IMR-90 (cell line): ENCODE measurements at regions not wholly inside any gene's neighbourhood (a gene's known extent, or its start where the extent isn't known, plus 50 kb on each side); places are given as distances from the start of the nearest gene placed in this dataset.

Experiments used
- ATAC-seq: fragments of 200-7000 bp; cut with Tn5 transposase; 2 replicates; pipeline ENCODE4 v1.9.1; 2020; ENCODE audit warnings: low read depth, mild to moderate bottlenecking, moderate library complexity
- BruUV-seq: library from RNA; stranded (reverse); fragments of 400-500 nt; replicated peaks from 2 replicates; lab custom pipeline; 2021; lab: Mats Ljungman, UMichigan
- CTCF ChIA-PET: fragments of 300-600 bp; formaldehyde crosslinking; extraction: SDS; loops from one replicate; lab custom pipeline; 2021; ENCODE audit warnings: antibody characterized with exemption; lab: Yijun Ruan, JAX
- POLR2A ChIA-PET: fragments of 300-600 bp; sonication (Branson Sonifier 250); formaldehyde crosslinking; loops from one replicate; lab custom pipeline; 2022; ENCODE audit warnings: antibody characterized with exemption; ENCODE audit not compliant: unreplicated experiment; lab: Charles Lee
- DNase-seq: peaks from one replicate; pipeline ENCODE4 v3.0.0; 2013
- H2AFZ ChIP-seq: replicated peaks from 2 replicates; pipeline ENCODE3; 2013; ENCODE audit warnings: low read length, mild to moderate bottlenecking; ENCODE audit not compliant: poor library complexity
- H2AK5ac ChIP-seq: 2 replicates; pipeline ENCODE4 v1.6.1; 2013; ENCODE audit warnings: low read depth, low read length, inconsistent platforms
- H2AK9ac ChIP-seq: replicated peaks from 2 replicates; pipeline ENCODE3; 2013; ENCODE audit warnings: mild to moderate bottlenecking, low read depth, low read length, moderate library complexity; ENCODE audit not compliant: poor library complexity
- H2BK120ac ChIP-seq: 2 replicates; pipeline ENCODE4 v1.6.1; 2013; ENCODE audit warnings: low read depth, low read length, inconsistent platforms
- H2BK15ac ChIP-seq: 3 replicates; pipeline ENCODE4 v1.6.1; 2013; ENCODE audit warnings: low read depth, low read length, inconsistent platforms
- H2BK20ac ChIP-seq: 2 replicates; pipeline ENCODE4 v1.6.1; 2013; ENCODE audit warnings: low read depth, mild to moderate bottlenecking, inconsistent platforms, low read length, moderate library complexity
- H2BK5ac ChIP-seq: 2 replicates; pipeline ENCODE4 v1.6.1; 2013; ENCODE audit warnings: mild to moderate bottlenecking, low read depth, low read length, inconsistent platforms; ENCODE audit not compliant: poor library complexity, severe bottlenecking
- H3K14ac ChIP-seq: replicated peaks from 2 replicates; pipeline ENCODE4 v1.6.1; 2013; ENCODE audit warnings: low read depth, low read length, inconsistent platforms
- H3K18ac ChIP-seq: 2 replicates; pipeline ENCODE4 v1.6.1; 2013; ENCODE audit warnings: low read depth, low read length, control low read depth
- H3K23ac ChIP-seq: 2 replicates; pipeline ENCODE4 v1.6.1; 2013; ENCODE audit warnings: low read depth, low read length, inconsistent platforms
- H3K27ac ChIP-seq: 2 replicates; pipeline ENCODE4 v1.5.1; 2013; ENCODE audit warnings: mild to moderate bottlenecking, control low read depth, low read length; ENCODE audit not compliant: insufficient read depth
- H3K27me3 ChIP-seq: 2 replicates; pipeline ENCODE4 v1.6.1; 2013; ENCODE audit warnings: low read length; ENCODE audit not compliant: control insufficient read depth, insufficient read depth
- H3K36me3 ChIP-seq: 2 replicates; pipeline ENCODE4 v1.6.1; 2013; ENCODE audit warnings: low read length, mixed read lengths; ENCODE audit not compliant: control insufficient read depth, insufficient read depth
- H3K4ac ChIP-seq: 2 replicates; pipeline ENCODE4 v1.6.1; 2013; ENCODE audit warnings: low read depth, low read length, inconsistent platforms
- H3K4me1 ChIP-seq: 2 replicates; pipeline ENCODE4 v1.6.1; 2013; ENCODE audit warnings: low read length, mixed read lengths; ENCODE audit not compliant: control insufficient read depth, insufficient read depth
- H3K4me2 ChIP-seq: 2 replicates; pipeline ENCODE4 v1.6.1; 2013; ENCODE audit warnings: low read depth, mild to moderate bottlenecking, control low read depth, low read length, moderate library complexity
- H3K4me3 ChIP-seq: 2 replicates; pipeline ENCODE4 v1.5.1; 2013; ENCODE audit warnings: low read depth, mild to moderate bottlenecking, control low read depth, low read length, moderate library complexity; ENCODE audit not compliant: insufficient read depth
- H3K56ac ChIP-seq: 2 replicates; pipeline ENCODE4 v1.6.1; 2013; ENCODE audit warnings: low read length, inconsistent platforms; ENCODE audit not compliant: insufficient read depth; ENCODE audit errors: extremely low read depth
- H3K79me1 ChIP-seq, 2 experiments: 2 replicates each; pipeline ENCODE4 v1.6.1; 2013; ENCODE audit warnings: low read length in 2 of 2, inconsistent platforms in 1 of 2, low read depth in 1 of 2
- H3K9ac ChIP-seq: 2 replicates; pipeline ENCODE4 v1.6.1; 2013; ENCODE audit warnings: low read depth, low read length, control low read depth
- H3K9me1 ChIP-seq: 2 replicates; pipeline ENCODE4 v1.6.1; 2013; ENCODE audit warnings: low read length, inconsistent platforms; ENCODE audit not compliant: insufficient read depth
- H3K9me3 ChIP-seq: 2 replicates; pipeline ENCODE4 v1.6.1; 2013; ENCODE audit warnings: low read length; ENCODE audit not compliant: control insufficient read depth, insufficient read depth
- H4K20me1 ChIP-seq: 2 replicates; pipeline ENCODE4 v1.6.1; 2013; ENCODE audit warnings: low read length, inconsistent platforms; ENCODE audit not compliant: insufficient read depth
- H4K5ac ChIP-seq: 2 replicates; pipeline ENCODE4 v1.6.1; 2013; ENCODE audit warnings: mild to moderate bottlenecking, low read depth, low read length, control low read depth
- H4K8ac ChIP-seq, 2 experiments: 2 replicates each; pipeline ENCODE4 v1.6.1; 2013; ENCODE audit warnings: low read depth in 2 of 2, low read length in 2 of 2, control low read depth in 1 of 2, inconsistent platforms in 1 of 2
- H4K91ac ChIP-seq: 2 replicates; pipeline ENCODE4 v1.6.1; 2013; ENCODE audit warnings: low read depth, low read length, inconsistent platforms; ENCODE audit not compliant: insufficient read depth
- BHLHE40 ChIP-seq: fragments of 150-350 bp; IDR thresholded peaks from 2 replicates; pipeline ENCODE4 v1.6.1; 2016; ENCODE audit warnings: mild to moderate bottlenecking, low read depth, low read length
- CEBPB ChIP-seq: IDR thresholded peaks from 2 replicates; pipeline ENCODE4 v1.6.1; 2012; ENCODE audit warnings: low read depth, low read length, improper control_type of control experiment
- CHD1 ChIP-seq: IDR thresholded peaks from 2 replicates; pipeline ENCODE4 v1.6.1; 2012; ENCODE audit warnings: low read depth, low read length, improper control_type of control experiment
- CTCF ChIP-seq: conservative IDR thresholded peaks from 2 replicates; pipeline ENCODE4 v1.5.1; 2012; ENCODE audit warnings: mild to moderate bottlenecking, low read depth, low read length, improper control_type of control experiment
- ELK1 ChIP-seq: fragments of 150-350 bp; IDR thresholded peaks from 2 replicates; pipeline ENCODE4 v1.6.1; 2016; ENCODE audit warnings: low read depth, mild to moderate bottlenecking, low read length, moderate library complexity, borderline replicate concordance
- MAFK ChIP-seq: IDR thresholded peaks from 2 replicates; pipeline ENCODE4 v1.6.1; 2012; ENCODE audit warnings: low read depth, low read length, improper control_type of control experiment
- MAZ ChIP-seq: IDR thresholded peaks from 2 replicates; pipeline ENCODE4 v1.6.1; 2012; ENCODE audit warnings: low read depth, mild to moderate bottlenecking, low read length, improper control_type of control experiment, moderate library complexity, borderline replicate concordance
- MXI1 ChIP-seq: IDR thresholded peaks from 2 replicates; pipeline ENCODE4 v1.6.1; 2012; ENCODE audit warnings: low read depth, mild to moderate bottlenecking, low read length, moderate library complexity, borderline replicate concordance
- NFE2L2 ChIP-seq: fragments of 150-350 bp; IDR thresholded peaks from 2 replicates; pipeline ENCODE4 v1.6.1; 2016; ENCODE audit warnings: low read depth, mild to moderate bottlenecking, low read length
- POLR2A ChIP-seq: IDR thresholded peaks from 2 replicates; pipeline ENCODE4 v1.6.1; 2012; ENCODE audit warnings: mild to moderate bottlenecking, low read depth, low read length
- RCOR1 ChIP-seq: IDR thresholded peaks from 2 replicates; pipeline ENCODE4 v1.6.1; 2012; ENCODE audit warnings: mild to moderate bottlenecking, low read length, improper control_type of control experiment; ENCODE audit not compliant: insufficient replicate concordance
- RFX5 ChIP-seq: IDR thresholded peaks from 2 replicates; pipeline ENCODE4 v1.8.0; 2012; ENCODE audit warnings: low read depth, mild to moderate bottlenecking, low read length, moderate library complexity
- SMC3 ChIP-seq: fragments of 150-350 bp; IDR thresholded peaks from 2 replicates; pipeline ENCODE4 v1.6.1; 2016; ENCODE audit warnings: low read depth, mild to moderate bottlenecking, antibody characterized with exemption, low read length, moderate library complexity
- USF2 ChIP-seq: fragments of 150-350 bp; IDR thresholded peaks from 2 replicates; pipeline ENCODE4 v1.6.1; 2017; ENCODE audit warnings: mild to moderate bottlenecking, antibody characterized with exemption, low read length, low read depth
- WGBS, 2 experiments: methylation state at CpG; one replicate each; pipeline versions ENCODE4 v1.1.5 to v1.1.7; 2013; ENCODE audit warnings: missing lambda C conversion rate in 2 of 2; ENCODE audit not compliant: insufficient read length in 1 of 2; ENCODE audit errors: extremely low coverage in 2 of 2; 5-methylcytosine and 5-hydroxymethylcytosine counted together
- dilution Hi-C: fragments of 300-500 bp; cut with HindIII; formaldehyde crosslinking; loops from one replicate; pipeline ENCODE4 v1.14.3; 2018; ENCODE audit warnings: low sequenced_read_pairs; ENCODE audit not compliant: unreplicated experiment
- in situ Hi-C: fragments of 300-500 bp; cut with MboI; formaldehyde crosslinking; loops from 3 replicates; pipeline ENCODE4 v1.14.3; 2019; ENCODE audit warnings: low sequenced_read_pairs, inconsistent platforms, mixed read lengths
- intact Hi-C: fragments of 100-400 bp; cut with micrococcal nuclease; formaldehyde crosslinking; loops from 2 replicates; pipeline ENCODE4 v1.10.0; 2022

- no peaks in the 10 kb centered on the region for H3K79me1 ChIP-seq
- no peak overlapping the region for H2AK5ac ChIP-seq
- DNase-seq (no peak), ATAC-seq (no peak)
- no peak overlapping the region for H3K56ac ChIP-seq
- BruUV-seq, result no TSS peak
- no CpG with 5 or more reads among the region's 3 CpGs for WGBS, 2 experiments
- no peak overlapping the region for H3K9ac ChIP-seq
- no peak overlapping the region for H2BK120ac ChIP-seq
- H4K20me1 ChIP-seq, result no peaks in the 10 kb centered on the region
- in situ Hi-C loops (no loop called here), dilution Hi-C loops (no loop called here), intact Hi-C loops (no loop called here)
- no peak overlapping the region for H2BK20ac ChIP-seq
- no peak overlapping the region for H3K23ac ChIP-seq
- H3K14ac ChIP-seq, result no peak overlapping the region
- TF ChIP-seq CTCF (no peak), USF2 (no peak), MXI1 (no peak), NFE2L2 (no peak), RCOR1 (no peak), MAFK (no peak), RFX5 (no peak), CEBPB (no peak), CHD1 (no peak), MAZ (no peak), BHLHE40 (no peak), ELK1 (no peak), POLR2A (no peak), SMC3 (no peak)
- H3K27ac ChIP-seq, result no peak overlapping the region
- no peaks in the 10 kb centered on the region for H3K4me1 ChIP-seq
- peaks cover 7% of the 10 kb centered on the region for H3K9me3 ChIP-seq
- POLR2A ChIA-PET, result no interaction called here
- no peak overlapping the region for H3K4ac ChIP-seq
- no peak overlapping the region for H2BK15ac ChIP-seq
- no peak overlapping the region for H3K18ac ChIP-seq
- H2AFZ ChIP-seq, result no peak overlapping the region
- H3K27me3 ChIP-seq, result no peaks in the 10 kb centered on the region
- CTCF ChIA-PET, result no interaction called here
- no peak overlapping the region for H4K5ac ChIP-seq
- no peaks in the 10 kb centered on the region for H3K36me3 ChIP-seq
- H4K8ac ChIP-seq, result no peak overlapping the region
- H2AK9ac ChIP-seq, result no peak overlapping the region
- H3K4me2 ChIP-seq, result no peak overlapping the region
- no peaks in the 10 kb centered on the region for H3K9me1 ChIP-seq
- no peak overlapping the region for H3K4me3 ChIP-seq
- no peak overlapping the region for H2BK5ac ChIP-seq
- H4K91ac ChIP-seq, result no peak overlapping the region
Measured at GRCh38 chr21:20253261-20253660, 744.9 kb upstream of the NCAM2 start.
